Hematopoietic multipotent progenitor cell treated with erythropoietin and hydrocortisone succinate and interleukin-3 and kit ligand, for 17 days (in vitro differentiated cells): ENCODE measurements at regions not wholly inside any gene's neighbourhood (a gene's known extent, or its start where the extent isn't known, plus 50 kb on each side); places are given as distances from the start of the nearest gene placed in this dataset.
A peak's percentile ranks its signal among the peaks of the same experiment; 100 is the strongest.

Experiments
- DNase-seq: peaks from one replicate; pipeline ENCODE4 v3.0.0-alpha.2; 2015; ENCODE audit warnings: low spot score

- DNase-seq: no peak
Measured at GRCh38 chr16:85971902-85972638, 73.1 kb downstream of the IRF8 start.

DNA sequence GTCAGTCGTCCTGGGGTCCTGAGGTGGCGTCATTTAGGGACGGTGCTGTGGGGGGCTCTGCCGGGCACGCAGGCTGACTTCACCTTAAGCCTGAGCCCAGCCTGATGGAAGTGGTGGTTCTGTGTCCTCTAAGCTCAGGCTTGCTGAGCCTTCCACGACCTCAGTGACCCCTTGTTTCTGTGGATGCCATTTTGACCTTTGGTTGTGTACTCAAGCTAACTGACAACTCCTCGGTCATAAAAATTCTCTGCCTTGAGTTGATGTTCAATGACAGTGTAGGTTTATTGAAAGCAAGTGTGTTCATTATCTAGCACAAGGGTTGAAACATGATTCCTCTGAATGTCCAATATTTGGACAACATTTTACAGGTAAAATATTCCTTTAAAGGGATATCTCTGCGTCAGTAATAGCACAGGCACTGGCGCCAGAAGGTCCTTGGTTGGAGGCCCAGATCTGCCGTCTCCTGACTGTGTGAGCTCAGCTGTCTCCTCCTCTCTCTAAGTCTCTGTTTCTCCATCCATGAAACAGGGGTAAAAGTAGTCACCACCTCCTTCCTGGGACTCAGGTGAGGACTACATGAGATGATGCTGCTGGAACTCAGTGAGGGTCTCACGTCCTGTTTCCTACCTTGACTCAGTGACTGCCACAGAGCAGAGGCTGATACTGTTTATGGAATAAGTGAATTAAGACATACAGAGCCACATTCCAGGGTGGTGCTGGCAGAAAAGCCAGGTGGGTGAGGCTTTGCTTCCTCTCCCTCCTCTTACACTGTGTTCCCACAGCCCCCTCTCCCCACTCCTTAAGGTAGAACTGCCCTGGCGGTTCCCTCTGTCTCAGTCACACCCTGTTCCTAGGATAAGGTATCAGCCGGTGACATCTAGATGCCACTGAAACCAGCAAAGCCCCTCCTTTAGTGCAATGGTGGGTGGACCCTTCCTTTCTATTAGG is 75.7 kb downstream of the IRF8 start:
- DNase-seq: no peak

DNA sequence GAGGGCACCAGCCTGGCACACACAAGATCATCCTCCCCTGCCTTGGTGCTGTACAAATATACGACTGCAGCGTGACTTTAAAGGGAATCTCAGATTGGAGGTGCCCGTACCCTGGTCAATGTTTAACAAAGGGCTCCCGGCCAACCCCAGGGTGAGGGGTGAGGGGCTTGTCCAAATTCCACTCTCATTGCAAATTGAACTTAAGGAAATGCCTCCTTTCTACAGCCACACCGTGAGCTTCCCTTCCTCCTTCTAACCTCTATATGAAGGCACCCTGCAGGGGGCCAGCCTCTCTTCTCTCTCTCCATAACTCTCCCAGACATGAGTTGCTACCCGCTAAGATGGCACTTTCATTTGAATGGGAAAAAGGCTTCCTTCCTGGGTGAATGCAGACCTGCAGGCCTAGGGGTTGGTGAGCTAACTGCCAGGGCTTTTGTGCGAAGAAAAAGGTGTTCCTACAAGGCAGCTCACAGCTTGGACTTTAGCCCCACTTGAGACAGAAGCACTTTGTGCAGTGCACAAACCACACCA is 76.6 kb downstream of the IRF8 start:
- no peak for DNase-seq

- no peak for DNase-seq
Measured at GRCh38 chr16:85978291-85978775, 79.4 kb downstream of the IRF8 start.

DNA sequence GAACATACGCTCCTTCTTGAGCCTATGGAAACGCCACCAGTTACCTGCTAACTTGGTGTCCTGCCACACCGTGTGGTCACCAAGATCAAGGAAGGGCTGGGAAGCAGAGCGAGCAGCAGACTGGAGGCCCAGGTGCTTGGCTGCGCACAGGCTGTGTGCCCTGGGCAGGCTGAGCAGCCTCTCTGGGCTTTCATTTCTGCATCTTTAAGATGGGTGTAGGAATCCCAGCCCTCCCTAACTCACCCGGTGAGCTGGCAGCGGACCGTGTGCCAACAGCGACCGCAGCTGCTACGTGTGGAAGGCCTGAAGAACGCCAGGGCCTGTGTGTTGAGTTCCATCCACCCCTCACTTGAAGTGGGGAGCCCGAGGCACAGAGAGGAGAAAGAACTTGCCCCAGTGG is 80.0 kb downstream of the IRF8 start:
- DNase-seq: no peak

DNA sequence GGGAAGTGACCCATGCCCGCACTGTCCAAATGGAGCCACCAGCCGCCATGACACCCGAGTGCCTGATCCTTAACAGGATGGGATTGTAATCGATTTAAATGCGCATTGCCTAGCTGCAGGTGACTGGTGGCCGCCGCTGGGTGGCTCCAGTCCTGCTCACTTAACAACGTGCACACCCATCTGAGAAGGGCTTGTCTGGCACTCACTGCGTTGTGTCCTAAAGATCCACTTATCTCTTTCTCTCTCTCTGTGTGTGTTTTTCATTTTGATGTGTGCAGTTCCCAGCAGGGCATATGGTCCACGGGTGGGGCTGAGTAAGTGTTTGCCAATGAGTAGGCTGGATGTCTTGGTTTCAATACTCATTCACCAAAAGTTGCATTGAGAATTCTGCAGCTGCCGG is 80.6 kb downstream of the IRF8 start:
- DNase-seq: no peak

GRCh38 chr16:85980686-85981085 is 81.7 kb downstream of the IRF8 start:
- DNase-seq: no peak

- DNase-seq: no peak
Measured at GRCh38 chr16:85981826-85982562, 83.0 kb downstream of the IRF8 start.

DNA sequence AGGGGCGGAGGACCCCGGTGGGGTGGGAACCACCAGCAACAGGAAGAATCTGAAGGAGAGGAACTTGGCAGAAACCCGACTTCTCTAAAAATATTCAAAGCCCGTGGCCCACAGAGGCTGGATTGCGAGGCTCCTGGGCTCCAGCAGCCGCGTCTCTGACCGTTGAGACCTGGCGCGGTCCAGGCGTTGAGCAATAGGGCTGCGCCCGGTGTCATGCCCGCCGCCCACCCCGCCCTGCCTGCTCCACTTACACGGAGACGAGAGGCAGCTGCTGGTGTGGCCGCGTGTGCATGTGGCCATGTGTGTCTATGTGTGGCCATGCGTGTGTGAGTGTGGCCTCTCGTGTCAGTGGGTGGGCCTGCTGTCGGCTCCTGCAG is 83.6 kb downstream of the IRF8 start:
- DNase-seq: no peak

DNA sequence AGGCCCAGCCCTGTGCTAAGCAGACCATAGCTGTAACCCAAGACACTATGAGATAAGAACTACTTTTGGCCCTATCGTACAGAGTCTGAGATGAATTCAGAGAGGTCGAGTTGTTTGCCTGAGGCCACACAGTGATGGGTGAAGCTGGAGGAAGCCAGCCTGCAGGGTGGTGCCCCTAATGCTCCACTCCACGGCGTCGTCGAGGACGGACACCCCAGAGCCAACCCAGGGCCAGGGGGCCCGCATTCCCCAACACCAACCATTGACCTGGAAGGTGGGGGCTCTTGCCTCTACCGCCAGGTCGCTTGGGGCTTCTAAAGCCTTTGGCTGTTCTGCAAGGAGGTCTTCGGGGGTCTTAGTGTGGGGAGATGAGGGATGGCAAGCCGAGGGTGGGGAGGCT is 84.1 kb downstream of the IRF8 start:
- DNase-seq: no peak

- no peak for DNase-seq
Measured at GRCh38 chr16:85983606-85984230, 84.8 kb downstream of the IRF8 start.

DNA sequence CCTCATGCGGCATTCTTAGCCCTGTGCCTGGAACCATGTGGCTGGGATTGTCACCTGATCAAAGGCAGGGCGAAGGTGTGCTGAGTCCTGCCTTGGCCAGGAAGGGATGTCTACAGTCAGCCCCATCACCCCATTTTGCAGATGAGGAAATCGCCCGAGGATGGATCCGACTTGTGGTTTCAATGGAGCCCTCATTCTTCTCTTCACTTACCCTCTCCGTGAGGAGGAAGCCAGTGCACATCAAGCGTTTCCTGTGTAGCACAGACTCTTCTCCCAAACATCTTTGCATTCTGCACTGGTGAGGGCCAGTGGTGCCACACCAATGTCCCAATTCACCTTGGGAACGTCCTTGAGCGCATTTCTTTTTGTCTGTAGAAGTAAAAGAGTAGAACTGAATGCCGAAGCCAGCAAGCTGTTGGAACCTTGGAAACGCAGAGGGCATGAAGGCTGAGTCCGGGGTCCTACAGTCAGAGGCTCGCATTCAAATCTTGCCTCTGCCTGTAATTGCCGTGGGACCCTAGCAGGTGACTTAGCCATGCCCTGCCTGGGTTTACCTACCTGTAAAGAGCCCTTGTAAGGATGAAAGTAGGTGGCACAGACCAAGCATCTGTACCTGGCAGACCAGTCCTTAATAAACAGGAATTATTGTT is 85.4 kb downstream of the IRF8 start:
- DNase-seq: no peak

DNA sequence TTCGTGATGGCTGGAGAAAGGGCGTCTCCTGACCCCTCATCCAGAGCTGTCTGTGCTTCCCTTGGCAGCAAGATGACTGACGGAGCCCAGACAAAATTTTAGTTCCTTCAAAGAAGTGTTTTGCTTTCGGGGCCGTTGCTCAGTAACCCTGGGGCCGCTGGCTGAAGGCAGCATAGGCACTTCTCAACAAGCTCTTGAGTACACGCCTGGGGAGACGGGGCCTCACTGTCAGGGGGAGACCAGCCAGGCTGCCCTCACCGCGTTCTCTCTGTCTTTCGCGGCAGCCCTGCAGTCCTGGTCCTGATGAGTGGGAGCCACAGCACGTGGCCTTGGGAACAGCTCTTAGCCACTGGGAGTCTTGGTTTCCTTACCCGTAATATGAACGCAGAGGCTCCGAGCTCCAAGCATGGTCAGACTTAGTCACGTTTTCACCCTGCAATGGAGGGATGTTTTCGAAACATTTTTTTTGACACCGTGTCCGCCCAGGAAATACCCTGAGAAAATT is 86.0 kb downstream of the IRF8 start:
- no peak for DNase-seq

DNA sequence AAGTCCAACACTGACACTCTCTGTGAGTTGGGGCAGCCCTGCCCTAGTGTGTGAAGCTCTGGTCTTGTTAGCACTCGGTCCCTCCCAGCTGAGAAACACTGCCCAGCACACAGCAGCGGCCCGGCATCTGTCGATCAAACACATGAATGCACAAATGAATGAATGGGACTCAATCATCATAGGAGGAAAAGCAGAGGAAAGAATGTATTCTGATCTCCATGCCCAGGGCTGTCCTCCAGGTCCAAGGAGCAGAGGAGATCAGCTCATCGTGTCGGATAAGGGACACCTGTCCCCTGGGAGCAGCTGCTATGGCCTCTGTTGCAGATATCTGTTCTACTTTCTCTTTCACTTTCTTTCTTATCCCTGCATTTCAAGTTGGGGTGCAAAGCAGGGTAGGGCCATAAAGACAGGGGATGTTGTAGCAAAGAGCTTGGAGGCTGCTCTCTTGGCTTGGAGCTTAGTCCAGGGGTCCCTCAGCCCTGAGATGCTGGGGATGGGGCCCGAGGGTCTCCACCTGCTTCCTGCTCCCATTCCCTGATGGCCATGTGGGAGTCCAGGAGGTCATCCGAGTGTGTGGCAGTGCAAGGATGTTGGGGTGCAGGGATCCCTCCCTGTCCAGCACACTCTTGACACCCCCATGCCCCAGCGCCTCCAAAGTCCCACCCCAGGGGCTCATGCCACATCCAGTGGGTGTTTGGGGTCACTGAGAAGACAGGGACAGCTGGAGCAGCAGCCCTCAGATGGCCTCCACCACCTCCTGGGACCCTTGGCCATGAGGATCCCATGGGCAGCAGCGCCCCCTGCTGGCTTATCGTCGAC is 88.2 kb downstream of the IRF8 start:
- peak; percentile 13 for DNase-seq

GRCh38 chr16:85987750-85988078 is 88.8 kb downstream of the IRF8 start:
- DNase-seq: no peak

DNA sequence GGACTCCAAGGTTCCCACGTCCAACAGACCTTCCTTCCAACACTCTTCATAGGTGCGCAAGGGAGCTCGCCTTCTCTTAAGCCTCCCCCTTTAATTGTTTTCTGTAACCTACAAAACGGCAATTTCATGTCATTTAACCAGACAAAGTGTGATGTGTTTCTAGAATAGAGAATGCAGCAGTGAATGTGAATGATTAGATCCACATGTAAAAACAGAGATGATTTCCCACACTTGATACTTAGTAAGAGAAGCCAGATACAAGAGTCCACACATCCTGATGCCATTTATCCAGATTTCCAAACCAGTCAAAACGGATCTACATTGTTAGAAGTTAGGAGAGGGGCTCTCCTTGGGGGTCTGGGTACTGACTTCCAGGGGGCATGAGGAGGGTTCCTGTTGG is 89.3 kb downstream of the IRF8 start:
- DNase-seq: no peak

DNA sequence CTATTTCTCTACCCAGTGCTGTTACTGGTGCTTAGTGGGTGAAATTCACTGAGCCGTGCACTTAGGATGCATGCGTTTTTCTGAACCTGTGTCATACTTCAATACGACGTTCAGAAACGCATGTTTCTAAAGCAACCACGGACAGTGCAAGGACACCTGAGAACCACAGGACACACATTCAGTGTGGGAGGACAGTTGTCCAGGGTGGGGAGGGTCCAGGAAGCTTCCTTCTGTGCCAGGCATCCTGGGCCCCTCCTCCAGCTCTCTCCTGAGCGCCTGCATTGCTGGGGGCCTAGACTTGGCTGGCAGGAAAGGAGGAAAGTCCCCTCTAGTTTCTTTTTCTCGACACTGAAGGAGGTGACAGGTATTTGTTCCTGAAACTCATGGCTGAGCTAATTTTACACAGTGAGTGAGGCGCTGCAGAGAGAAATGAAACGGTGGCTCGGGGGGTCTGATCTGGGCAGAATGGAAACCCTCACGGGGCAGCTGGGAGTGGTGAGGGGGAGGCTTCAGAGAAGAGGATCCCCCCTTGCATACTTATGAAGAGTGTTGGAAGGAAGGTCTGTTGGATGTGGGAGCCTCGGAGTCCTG is 89.9 kb downstream of the IRF8 start:
- no peak for DNase-seq

- DNase-seq: no peak
Measured at GRCh38 chr16:85989376-85989775, 90.4 kb downstream of the IRF8 start.

- no peak for DNase-seq
Measured at GRCh38 chr16:85989863-85990643, 91.1 kb downstream of the IRF8 start.
